Urinary bladder (tissue), 3 donors: ENCODE measurements at regions not wholly inside any gene's neighbourhood (a gene's known extent, or its start where the extent isn't known, plus 50 kb on each side); places are given as distances from the start of the nearest gene placed in this dataset.
"Not testable (repeated sequence)": the region's sequence is repeated elsewhere in the genome, so short reads cannot be mapped to it uniquely, and the experiment has no call there.

ENCODE experiments used
- DNase-seq: peaks from one replicate; pipeline ENCODE4 v3.0.0-alpha.2; 2015; ENCODE audit errors: extremely low spot score
- H3K27ac ChIP-seq: one replicate; pipeline ENCODE4 v1.5.1; 2013; ENCODE audit warnings: low read depth, mild to moderate bottlenecking, moderate library complexity
- H3K36me3 ChIP-seq: one replicate; pipeline ENCODE4 v1.6.1; 2013; ENCODE audit warnings: mild to moderate bottlenecking, moderate library complexity; ENCODE audit not compliant: insufficient read depth
- H3K4me1 ChIP-seq: one replicate; pipeline ENCODE4 v1.6.1; 2013; ENCODE audit warnings: mild to moderate bottlenecking, moderate library complexity; ENCODE audit not compliant: insufficient read depth
- H3K4me3 ChIP-seq: one replicate; pipeline ENCODE4 v1.5.1; 2013; ENCODE audit warnings: low read depth, low read length
- WGBS: extraction: QIAGEN DNeasy Blood & Tissue Kit; methylation state at CpG from one replicate; pipeline ENCODE4 v1.1.7; 2013; 5-methylcytosine and 5-hydroxymethylcytosine counted together
- donor health status: healthy with polysubstance abuse.
- donor health status: healthy.

GRCh38 chr6:48505621-48506020, 394.6 kb upstream of the PTCHD4 start:
- Histone ChIP-seq H3K36me3 (no peaks in the 10 kb centered on the region), H3K27ac (no peak overlapping the region), H3K4me1 (no peaks in the 10 kb centered on the region), H3K4me3 (no peak overlapping the region)
- no peak for DNase-seq
- WGBS = 69% methylated on average over 2 of the region's 2 CpGs

GRCh38 chr6:48493432-48493831, 382.4 kb upstream of the PTCHD4 start:
- H3K4me1 ChIP-seq, H3K27ac ChIP-seq, DNase-seq, H3K36me3 ChIP-seq, H3K4me3 ChIP-seq: not testable (repeated sequence)
- WGBS = 76% methylated on average over 2 of the region's 2 CpGs

- Histone ChIP-seq H3K36me3 (no peaks in the 10 kb centered on the region), H3K27ac (no peak overlapping the region), H3K4me3 (no peak overlapping the region), H3K4me1 (no peaks in the 10 kb centered on the region)
- 69% methylated on average over 4 of the region's 4 CpGs for WGBS
- no peak for DNase-seq
Observed at GRCh38 chr6:48490658-48491057, 379.7 kb upstream of the PTCHD4 start.

GRCh38 chr6:48486876-48487275, 375.9 kb upstream of the PTCHD4 start:
- Histone ChIP-seq H3K36me3 (no peaks in the 10 kb centered on the region), H3K4me1 (no peaks in the 10 kb centered on the region), H3K27ac (no peak overlapping the region), H3K4me3 (no peak overlapping the region)
- no peak for DNase-seq
- 89% methylated on average over 3 of the region's 3 CpGs for WGBS

- H3K4me1 ChIP-seq = no peaks in the 10 kb centered on the region
- H3K4me3 ChIP-seq = no peak overlapping the region
- 58% methylated on average over 3 of the region's 3 CpGs for WGBS
- DNase-seq = no peak
- H3K27ac ChIP-seq = no peak overlapping the region
- H3K36me3 ChIP-seq = no peaks in the 10 kb centered on the region
Observed at GRCh38 chr6:48486373-48486772, 375.4 kb upstream of the PTCHD4 start.

- Histone ChIP-seq H3K36me3 (no peaks in the 10 kb centered on the region), H3K4me3 (no peak overlapping the region), H3K27ac (no peak overlapping the region), H3K4me1 (no peaks in the 10 kb centered on the region)
- no peak for DNase-seq
Observed at GRCh38 chr6:48476257-48476656, 365.3 kb upstream of the PTCHD4 start.

- 95% methylated on average over 1 of the region's 1 CpG for WGBS
- DNase-seq = no peak
- H3K4me1 ChIP-seq = no peaks in the 10 kb centered on the region
- H3K36me3 ChIP-seq = no peaks in the 10 kb centered on the region
- no peak overlapping the region for H3K27ac ChIP-seq
- no peak overlapping the region for H3K4me3 ChIP-seq
Observed at GRCh38 chr6:48475275-48475674, 364.3 kb upstream of the PTCHD4 start.

GRCh38 chr6:48474830-48475229, 363.8 kb upstream of the PTCHD4 start:
- H3K36me3 ChIP-seq = no peaks in the 10 kb centered on the region
- 44% methylated on average over 2 of the region's 2 CpGs for WGBS

GRCh38 chr6:48474136-48474535, 363.1 kb upstream of the PTCHD4 start:
- H3K4me1 ChIP-seq = no peaks in the 10 kb centered on the region
- no peak for DNase-seq
- no peak overlapping the region for H3K4me3 ChIP-seq
- no peak overlapping the region for H3K27ac ChIP-seq
- no peaks in the 10 kb centered on the region for H3K36me3 ChIP-seq
- WGBS = 25% methylated on average over 2 of the region's 2 CpGs

More at GRCh38 chr6:48474830-48475229, 363.8 kb upstream of the PTCHD4 start:
- Histone ChIP-seq H3K4me3 (no peak overlapping the region), H3K27ac (no peak overlapping the region), H3K4me1 (no peaks in the 10 kb centered on the region)
- DNase-seq = no peak

GRCh38 chr6:48472535-48472934, 361.5 kb upstream of the PTCHD4 start:
- WGBS = 46% methylated on average over 2 of the region's 2 CpGs
- no peak for DNase-seq

GRCh38 chr6:48472091-48472490, 361.1 kb upstream of the PTCHD4 start:
- H3K4me1 ChIP-seq = no peaks in the 10 kb centered on the region
- no peaks in the 10 kb centered on the region for H3K36me3 ChIP-seq
- H3K27ac ChIP-seq = no peak overlapping the region
- no peak overlapping the region for H3K4me3 ChIP-seq
- DNase-seq = no peak

More at GRCh38 chr6:48472535-48472934, 361.5 kb upstream of the PTCHD4 start:
- Histone ChIP-seq H3K36me3 (no peaks in the 10 kb centered on the region), H3K27ac (no peak overlapping the region), H3K4me3 (no peak overlapping the region), H3K4me1 (no peaks in the 10 kb centered on the region)

- DNase-seq = no peak
- 85% methylated on average over 1 of the region's 1 CpG for WGBS
- H3K4me1 ChIP-seq = no peaks in the 10 kb centered on the region
- H3K4me3 ChIP-seq = no peak overlapping the region
- no peak overlapping the region for H3K27ac ChIP-seq
- H3K36me3 ChIP-seq = no peaks in the 10 kb centered on the region
Observed at GRCh38 chr6:48471326-48471725, 360.3 kb upstream of the PTCHD4 start.

GRCh38 chr6:48449002-48449401, 338.0 kb upstream of the PTCHD4 start:
- Histone ChIP-seq H3K4me1 (no peaks in the 10 kb centered on the region), H3K27ac (no peak overlapping the region), H3K4me3 (no peak overlapping the region), H3K36me3 (no peaks in the 10 kb centered on the region)
- WGBS = 79% methylated on average over 2 of the region's 2 CpGs
- DNase-seq = no peak

GRCh38 chr6:48447251-48447650, 336.3 kb upstream of the PTCHD4 start:
- H3K36me3 ChIP-seq = no peaks in the 10 kb centered on the region
- H3K4me1 ChIP-seq = no peaks in the 10 kb centered on the region
- no peak for DNase-seq
- WGBS = 94% methylated on average over 5 of the region's 5 CpGs
- no peak overlapping the region for H3K4me3 ChIP-seq
- no peak overlapping the region for H3K27ac ChIP-seq

- no peaks in the 10 kb centered on the region for H3K36me3 ChIP-seq
- DNase-seq = no peak
Observed at GRCh38 chr6:48429610-48430009, 318.6 kb upstream of the PTCHD4 start.

More at GRCh38 chr6:48429610-48430009, 318.6 kb upstream of the PTCHD4 start:
- Histone ChIP-seq H3K4me1 (no peaks in the 10 kb centered on the region), H3K27ac (no peak overlapping the region), H3K4me3 (no peak overlapping the region)
